ENCODE measurements at regions not wholly inside any gene's neighbourhood (a gene's known extent, or its start where the extent isn't known, plus 50 kb on each side); places are given as distances from the start of the nearest gene placed in this dataset.

GRCh38 chr13:73720216-73720840, 413.9 kb downstream of the KLF12 start:
- Histone ChIP-seq H3K9me3 (ENCODE audit: low read length) (no peaks in the 10 kb centered on the region), H3K79me2 (ENCODE audit: insufficient read depth, low read length) (no peaks in the 10 kb centered on the region), H3K27me3 (ENCODE audit: insufficient read depth, low read length) (no peaks in the 10 kb centered on the region), H2AFZ (ENCODE audit: low read length) (no peak overlapping the region), H3K4me1 (ENCODE audit: insufficient read depth, low read length, severe bottlenecking) (peaks cover 10% of the 10 kb centered on the region), H3K4me2 (ENCODE audit: low read length) (no peak overlapping the region), H3K9ac (ENCODE audit: low read length) (no peak overlapping the region), H3K36me3 (ENCODE audit: insufficient read depth, low read length) (peaks cover 2% of the 10 kb centered on the region; the same call in 1 of the 2 replicates), H3F3A (ENCODE audit: insufficient read depth, low read length) (no peaks in the 10 kb centered on the region), H3K9me2 (ENCODE audit: low read depth, low read length) (no peaks in the 10 kb centered on the region), H3K27ac (ENCODE audit: low read depth, low read length, poor library complexity, severe bottlenecking) (no peak overlapping the region), H3K4me3 (ENCODE audit: low read depth, low read length, poor library complexity, severe bottlenecking) (no peak overlapping the region), H4K20me1 (ENCODE audit: insufficient read depth, low read length) (no peaks in the 10 kb centered on the region)
- TF ChIP-seq EZH2 (IDR thresholded peaks at IDR 0.05; ENCODE audit: borderline replicate concordance, low read length), result no peak
- TF ChIP-seq CTCF (IDR thresholded peaks at IDR 0.05; ENCODE audit: low read length), result no peak

GRCh38 chr13:73718246-73718645, 416.0 kb downstream of the KLF12 start:
- no peak overlapping the region for H3K4me3 ChIP-seq (ENCODE audit: low read depth, low read length, poor library complexity, severe bottlenecking)
- no peaks in the 10 kb centered on the region for H3K27me3 ChIP-seq (ENCODE audit: insufficient read depth, low read length)
- peaks cover 10% of the 10 kb centered on the region for H3K4me1 ChIP-seq (ENCODE audit: insufficient read depth, low read length, severe bottlenecking)
- peaks cover 12% of the 10 kb centered on the region; the same call in 1 of the 2 replicates for H3K36me3 ChIP-seq (ENCODE audit: insufficient read depth, low read length)
- H4K20me1 ChIP-seq (ENCODE audit: insufficient read depth, low read length), result no peaks in the 10 kb centered on the region
- no peak overlapping the region for H2AFZ ChIP-seq (ENCODE audit: low read length)
- no peak overlapping the region for H3K9ac ChIP-seq (ENCODE audit: low read length)
- no peaks in the 10 kb centered on the region for H3K9me2 ChIP-seq (ENCODE audit: low read depth, low read length)
- no peak for TF ChIP-seq CTCF (IDR thresholded peaks at IDR 0.05; ENCODE audit: low read length)
- no peak for TF ChIP-seq EZH2 (IDR thresholded peaks at IDR 0.05; ENCODE audit: borderline replicate concordance, low read length)
- H3K4me2 ChIP-seq (ENCODE audit: low read length), result no peak overlapping the region
- H3K27ac ChIP-seq (ENCODE audit: low read depth, low read length, poor library complexity, severe bottlenecking), result no peak overlapping the region
- no peaks in the 10 kb centered on the region for H3K9me3 ChIP-seq (ENCODE audit: low read length)
- H3F3A ChIP-seq (ENCODE audit: insufficient read depth, low read length), result no peaks in the 10 kb centered on the region
- no peaks in the 10 kb centered on the region for H3K79me2 ChIP-seq (ENCODE audit: insufficient read depth, low read length)

- Histone ChIP-seq H3K9me3 (ENCODE audit: low read length) (no peaks in the 10 kb centered on the region), H3F3A (ENCODE audit: insufficient read depth, low read length) (no peaks in the 10 kb centered on the region), H3K4me2 (ENCODE audit: low read length) (no peak overlapping the region), H2AFZ (ENCODE audit: low read length) (no peak overlapping the region), H4K20me1 (ENCODE audit: insufficient read depth, low read length) (no peaks in the 10 kb centered on the region), H3K27ac (ENCODE audit: low read depth, low read length, poor library complexity, severe bottlenecking) (no peak overlapping the region), H3K9me2 (ENCODE audit: low read depth, low read length) (no peaks in the 10 kb centered on the region), H3K9ac (ENCODE audit: low read length) (no peak overlapping the region), H3K4me1 (ENCODE audit: insufficient read depth, low read length, severe bottlenecking) (peaks cover 10% of the 10 kb centered on the region), H3K27me3 (ENCODE audit: insufficient read depth, low read length) (no peaks in the 10 kb centered on the region), H3K4me3 (ENCODE audit: low read depth, low read length, poor library complexity, severe bottlenecking) (no peak overlapping the region), H3K36me3 (ENCODE audit: insufficient read depth, low read length) (peaks cover 13% of the 10 kb centered on the region; the same call in 1 of the 2 replicates), H3K79me2 (ENCODE audit: insufficient read depth, low read length) (no peaks in the 10 kb centered on the region)
- no peak for TF ChIP-seq EZH2 (IDR thresholded peaks at IDR 0.05; ENCODE audit: borderline replicate concordance, low read length)
- TF ChIP-seq CTCF (IDR thresholded peaks at IDR 0.05; ENCODE audit: low read length), result no peak
Measured at GRCh38 chr13:73717632-73718031, 416.6 kb downstream of the KLF12 start.
